Loucy (cell line): ENCODE measurements at regions not wholly inside any gene's neighbourhood (a gene's known extent, or its start where the extent isn't known, plus 50 kb on each side); places are given as distances from the start of the nearest gene placed in this dataset.

Experiments used
- CTCF ChIP-seq: fragments of 200-600 bp; sonication (generic); conservative IDR thresholded peaks from 2 replicates; pipeline ENCODE4 v1.5.1; 2014; ENCODE audit warnings: mild to moderate bottlenecking, antibody characterized with exemption, low read length
- EZH2phosphoT487 ChIP-seq: fragments of 200-600 bp; IDR thresholded peaks from 2 replicates; pipeline ENCODE4 v1.6.1; 2018; ENCODE audit warnings: antibody characterized with exemption, mild to moderate bottlenecking, moderate library complexity, borderline replicate concordance

GRCh38 chr10:18980089-18980629 is 68.4 kb upstream of the MALRD1 start:
- TF ChIP-seq CTCF (no peak), EZH2phosphoT487 (no peak)
